GM19468 (cell line): ENCODE measurements at regions not wholly inside any gene's neighbourhood (a gene's known extent, or its start where the extent isn't known, plus 50 kb on each side); places are given as distances from the start of the nearest gene placed in this dataset.
"Not testable (repeated sequence)": the region's sequence is repeated elsewhere in the genome, so short reads cannot be mapped to it uniquely, and the experiment has no call there.

Experiments used
- ATAC-seq: cut with Tn5 transposase; IDR thresholded peaks from one replicate; pipeline ENCODE4 v1.9.1; 2021; ENCODE audit warnings: mild to moderate bottlenecking, moderate library complexity, moderate number of reproducible peaks; ENCODE audit not compliant: unreplicated experiment; ENCODE audit errors: extremely low read depth

GRCh38 chr9:26142631-26143030 lies 464.4 kb upstream of the TUSC1 start:
- ATAC-seq = no peak

GRCh38 chr9:26142201-26142600 lies 464.0 kb upstream of the TUSC1 start:
- no peak for ATAC-seq

GRCh38 chr9:26133537-26133936 lies 455.3 kb upstream of the TUSC1 start:
- no peak for ATAC-seq

- no peak for ATAC-seq
These were observed 454.6 kb upstream of the TUSC1 start for GRCh38 chr9:26132746-26133312.

GRCh38 chr9:26131886-26132285 lies 453.6 kb upstream of the TUSC1 start:
- ATAC-seq = no peak

GRCh38 chr9:26129217-26129616 lies 451.0 kb upstream of the TUSC1 start:
- ATAC-seq = no peak

- ATAC-seq = no peak
These were observed 447.4 kb upstream of the TUSC1 start for GRCh38 chr9:26125693-26126092.

GRCh38 chr9:26116085-26116484 lies 437.8 kb upstream of the TUSC1 start:
- not testable (repeated sequence) for ATAC-seq

- no peak for ATAC-seq
These were observed 434.5 kb upstream of the TUSC1 start for GRCh38 chr9:26112724-26113123.

GRCh38 chr9:26086396-26086795 lies 408.2 kb upstream of the TUSC1 start:
- no peak for ATAC-seq

GRCh38 chr9:26081847-26082246 lies 403.6 kb upstream of the TUSC1 start:
- no peak for ATAC-seq

GRCh38 chr9:26078706-26079105 lies 400.5 kb upstream of the TUSC1 start:
- no peak for ATAC-seq

- no peak for ATAC-seq
These were observed 399.6 kb upstream of the TUSC1 start for GRCh38 chr9:26077860-26078259.

- ATAC-seq = no peak
These were observed 389.4 kb upstream of the TUSC1 start for GRCh38 chr9:26067608-26068007.

- ATAC-seq = no peak
These were observed 388.0 kb upstream of the TUSC1 start for GRCh38 chr9:26066237-26066636.

- ATAC-seq = no peak
These were observed 383.8 kb upstream of the TUSC1 start for GRCh38 chr9:26061948-26062575.

- no peak for ATAC-seq
These were observed 380.1 kb upstream of the TUSC1 start for GRCh38 chr9:26058111-26058895.

GRCh38 chr9:26057050-26057449 lies 378.8 kb upstream of the TUSC1 start:
- ATAC-seq = no peak

- no peak for ATAC-seq
These were observed 376.6 kb upstream of the TUSC1 start for GRCh38 chr9:26054600-26055520.

GRCh38 chr9:26053954-26054353 lies 375.7 kb upstream of the TUSC1 start:
- ATAC-seq = no peak
